HCT116 (cell line): ENCODE measurements at regions not wholly inside any gene's neighbourhood (a gene's known extent, or its start where the extent isn't known, plus 50 kb on each side); places are given as distances from the start of the nearest gene placed in this dataset.

Experiments used
- ATAC-seq: fragments of 200-7000 bp; cut with Tn5 transposase; 2 replicates; pipeline ENCODE4 v1.9.1; 2020; ENCODE audit warnings: mild to moderate bottlenecking, moderate library complexity
- BruUV-seq: library from RNA; stranded (reverse); fragments of 400-500 nt; replicated peaks from 2 replicates; lab custom pipeline; 2021; lab: Mats Ljungman, UMichigan
- CTCF ChIA-PET: fragments of 300-600 bp; sonication (Branson Sonifier 250); formaldehyde crosslinking; loops from one replicate; lab custom pipeline; 2021; ENCODE audit warnings: antibody characterized with exemption; lab: Charles Lee
- POLR2A ChIA-PET: fragments of 300-600, 350-600 bp; sonication (Branson Sonifier 250); formaldehyde crosslinking; loops from one replicate; lab custom pipeline; 2021; ENCODE audit warnings: antibody characterized with exemption; lab: Charles Lee
- RAD21 ChIA-PET, 2 experiments: fragments of 300-600 bp; sonication (Branson Sonifier 250); formaldehyde crosslinking; loops; one replicate each; lab custom pipeline; 2023; ENCODE audit warnings: low total read pairs in 2 of 2; ENCODE audit not compliant: uncharacterized antibody in 2 of 2, unreplicated experiment in 2 of 2, low non-redundant PET in 1 of 2; lab: Charles Lee
- DNase-seq: peaks from one replicate; pipeline ENCODE4 v3.0.0-alpha.2; 2010; ENCODE audit warnings: low read depth, low spot score
- H2AFZ ChIP-seq: fragments of 200-600 bp; shearing (Covaris generic), sonication (generic); 2 replicates; pipeline ENCODE4 v1.6.1; 2017; ENCODE audit warnings: low read depth, mixed run types, mixed read lengths, antibody characterized with exemption, low read length; ENCODE audit not compliant: poor library complexity, severe bottlenecking
- H3K27ac ChIP-seq: 2 replicates; pipeline ENCODE4 v1.5.1; 2012; ENCODE audit warnings: low read depth, low read length
- H3K27me3 ChIP-seq: fragments of 200-600 bp; sonication (generic); 2 replicates; pipeline ENCODE4 v1.6.1; 2016; ENCODE audit warnings: mixed run types, low read length, mixed read lengths; ENCODE audit not compliant: insufficient read depth
- H3K36me3 ChIP-seq, 2 experiments: fragments of 200-500 bp in 1 of 2; fragments of 200-600 bp in 1 of 2; sonication (Bioruptor generic) in 1 of 2; sonication (generic) in 1 of 2; 2 replicates each; pipeline versions ENCODE4 v1.5.1 to v1.6.1; 2014 to 2016; ENCODE audit warnings: low read length in 2 of 2, inconsistent platforms in 1 of 2, mixed read lengths in 1 of 2, mixed run types in 1 of 2; ENCODE audit not compliant: insufficient read depth in 2 of 2, control insufficient read depth in 1 of 2
- H3K4me1 ChIP-seq, 2 experiments: fragments of 200-600 bp in 1 of 2; sonication (generic) in 1 of 2; 2 replicates each; pipeline versions ENCODE4 v1.5.1 to v1.6.1; 2012 to 2017; ENCODE audit warnings: low read length in 2 of 2, inconsistent platforms in 1 of 2, mild to moderate bottlenecking in 1 of 2, mixed read lengths in 1 of 2, mixed run types in 1 of 2, moderate library complexity in 1 of 2; ENCODE audit not compliant: insufficient read depth in 2 of 2, control insufficient read depth in 1 of 2
- H3K4me2 ChIP-seq: fragments of 200-600 bp; sonication (generic); 2 replicates; pipeline ENCODE4 v1.6.1; 2017; ENCODE audit warnings: mixed run types, low read length, mixed read lengths
- H3K4me3 ChIP-seq, 2 experiments: fragments of 200-600 bp in 1 of 2; sonication (generic) in 1 of 2; replicated peaks in 1 of 2; 2 replicates each; pipeline ENCODE4 v1.5.1; 2011 to 2016; ENCODE audit warnings: low read length in 2 of 2, control low read depth in 1 of 2, low read depth in 1 of 2, mild to moderate bottlenecking in 1 of 2, mixed read lengths in 1 of 2, mixed run types in 1 of 2
- H3K79me2 ChIP-seq: fragments of 200-600 bp; sonication (generic); 2 replicates; pipeline ENCODE4 v1.6.1; 2017; ENCODE audit warnings: mild to moderate bottlenecking, mixed run types, low read length, moderate library complexity, mixed read lengths; ENCODE audit not compliant: insufficient read depth
- H3K9ac ChIP-seq: fragments of 200-600 bp; sonication (generic); 2 replicates; pipeline ENCODE4 v1.6.1; 2016; ENCODE audit warnings: low read length, mixed read lengths
- H3K9me2 ChIP-seq: fragments of 200-600 bp; sonication (generic), shearing (Covaris generic); 2 replicates; pipeline ENCODE4 v1.6.1; 2017; ENCODE audit warnings: mixed run types, mild to moderate bottlenecking, moderate library complexity; ENCODE audit not compliant: insufficient read depth
- H3K9me3 ChIP-seq, 2 experiments: fragments of 200-500 bp in 1 of 2; fragments of 200-600 bp in 1 of 2; sonication (Bioruptor generic) in 1 of 2; sonication (generic) in 1 of 2; 2 replicates each; pipeline ENCODE4 v1.6.1; 2014 to 2017; ENCODE audit warnings: low read length in 2 of 2, mixed read lengths in 2 of 2, inconsistent platforms in 1 of 2, low read depth in 1 of 2, mild to moderate bottlenecking in 1 of 2, mixed run types in 1 of 2, moderate library complexity in 1 of 2; ENCODE audit not compliant: control insufficient read depth in 1 of 2, insufficient read depth in 1 of 2
- H4K20me1 ChIP-seq: fragments of 200-600 bp; sonication (generic), shearing (Covaris generic); 2 replicates; pipeline ENCODE4 v1.6.1; 2017; ENCODE audit warnings: mixed run types, mild to moderate bottlenecking, moderate library complexity; ENCODE audit not compliant: insufficient read depth
- ELF1 ChIP-seq: IDR thresholded peaks from 2 replicates; pipeline ENCODE4 v1.6.1; 2012; ENCODE audit warnings: low read depth, borderline replicate concordance
- EZH2 ChIP-seq: fragments of 200-600 bp; sonication (generic); IDR thresholded peaks from 2 replicates; pipeline ENCODE4 v1.6.1; 2017; ENCODE audit warnings: antibody characterized with exemption, mixed run types
- EZH2phosphoT487 ChIP-seq: fragments of 200-600 bp; IDR thresholded peaks from 2 replicates; pipeline ENCODE4 v1.6.1; 2018; ENCODE audit warnings: antibody characterized with exemption, borderline replicate concordance
- FOSL1 ChIP-seq: IDR thresholded peaks from 2 replicates; pipeline ENCODE4 v1.6.1; 2012; ENCODE audit warnings: low read depth
- POLR2A ChIP-seq: IDR thresholded peaks from 2 replicates; pipeline ENCODE4 v1.7.0; 2011; ENCODE audit warnings: borderline replicate concordance; ENCODE audit not compliant: insufficient read depth, insufficient read length; ENCODE audit errors: extremely low read depth
- SP1 ChIP-seq: IDR thresholded peaks from 2 replicates; pipeline ENCODE4 v1.6.1; 2012; ENCODE audit warnings: low read depth
- SRF ChIP-seq: IDR thresholded peaks from 2 replicates; pipeline ENCODE4 v1.6.1; 2012; ENCODE audit warnings: low read depth
- TCF7L2 ChIP-seq: IDR thresholded peaks from 2 replicates; pipeline ENCODE4 v1.7.0; 2011; ENCODE audit warnings: borderline replicate concordance, inconsistent platforms; ENCODE audit not compliant: insufficient read depth, insufficient read length; ENCODE audit errors: extremely low read depth
- intact Hi-C: fragments of 100-400 bp; cut with micrococcal nuclease; formaldehyde crosslinking; loops from 2 replicates; pipeline ENCODE4 v1.10.0; 2022
- TF ChIP-seq, protein P1 (sequence below), 3 experiments: fragments of 200-600 bp in 1 of 3; sonication (generic) in 1 of 3; IDR thresholded peaks in 2 of 3; conservative IDR thresholded peaks in 1 of 3; 2 replicates each; pipeline ENCODE4 v1.5.1; 2012 to 2017; ENCODE audit warnings: low read depth in 2 of 3, low read length in 2 of 3, antibody characterized with exemption in 1 of 3, borderline replicate concordance in 1 of 3, control low read depth in 1 of 3, mild to moderate bottlenecking in 1 of 3, mixed read lengths in 1 of 3, mixed run types in 1 of 3, moderate library complexity in 1 of 3; ENCODE audit not compliant: insufficient read depth in 1 of 3
- TF ChIP-seq, protein P2 (sequence below): IDR thresholded peaks from 2 replicates; pipeline ENCODE4 v1.6.1; 2012
- TF ChIP-seq, protein P3 (sequence below): IDR thresholded peaks from 2 replicates; pipeline ENCODE4 v1.6.1; 2011; ENCODE audit warnings: mild to moderate bottlenecking, low read length, moderate library complexity; ENCODE audit not compliant: insufficient replicate concordance; ENCODE audit errors: extremely low read depth
- TF ChIP-seq, protein P4 (sequence below): IDR thresholded peaks from 2 replicates; pipeline ENCODE4 v1.6.1; 2012; ENCODE audit warnings: low read depth

DNA sequence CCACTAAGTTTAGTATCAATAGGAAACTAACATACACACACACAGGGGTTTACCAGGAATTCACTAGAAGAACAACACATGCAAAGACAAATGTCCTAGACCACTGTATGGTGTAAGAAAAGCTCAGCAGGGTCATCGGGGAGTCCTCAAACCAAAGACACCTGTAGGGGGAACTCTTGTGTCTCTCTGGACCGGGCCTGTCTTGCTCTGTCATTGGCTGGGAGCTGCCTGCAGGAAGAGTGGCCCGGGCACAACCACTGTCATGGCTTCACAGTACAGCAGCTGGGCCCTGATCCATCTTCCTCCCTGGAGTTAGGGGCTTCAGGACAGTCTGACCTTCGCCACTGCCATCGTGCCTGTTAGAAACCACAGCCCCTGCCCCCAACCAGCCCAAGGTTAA, 263.6 kb upstream of the DYNLRB2 start (continued):
- TF ChIP-seq, protein P1, sequence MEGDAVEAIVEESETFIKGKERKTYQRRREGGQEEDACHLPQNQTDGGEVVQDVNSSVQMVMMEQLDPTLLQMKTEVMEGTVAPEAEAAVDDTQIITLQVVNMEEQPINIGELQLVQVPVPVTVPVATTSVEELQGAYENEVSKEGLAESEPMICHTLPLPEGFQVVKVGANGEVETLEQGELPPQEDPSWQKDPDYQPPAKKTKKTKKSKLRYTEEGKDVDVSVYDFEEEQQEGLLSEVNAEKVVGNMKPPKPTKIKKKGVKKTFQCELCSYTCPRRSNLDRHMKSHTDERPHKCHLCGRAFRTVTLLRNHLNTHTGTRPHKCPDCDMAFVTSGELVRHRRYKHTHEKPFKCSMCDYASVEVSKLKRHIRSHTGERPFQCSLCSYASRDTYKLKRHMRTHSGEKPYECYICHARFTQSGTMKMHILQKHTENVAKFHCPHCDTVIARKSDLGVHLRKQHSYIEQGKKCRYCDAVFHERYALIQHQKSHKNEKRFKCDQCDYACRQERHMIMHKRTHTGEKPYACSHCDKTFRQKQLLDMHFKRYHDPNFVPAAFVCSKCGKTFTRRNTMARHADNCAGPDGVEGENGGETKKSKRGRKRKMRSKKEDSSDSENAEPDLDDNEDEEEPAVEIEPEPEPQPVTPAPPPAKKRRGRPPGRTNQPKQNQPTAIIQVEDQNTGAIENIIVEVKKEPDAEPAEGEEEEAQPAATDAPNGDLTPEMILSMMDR (IDR thresholded peaks at IDR 0.05 in 2 of 3, conservative IDR thresholded peaks at IDR 0.05 in 1 of 3; ENCODE audit: borderline replicate concordance in 1 of 3, insufficient read depth in 1 of 3, low read depth in 2 of 3, low read length in 2 of 3), result no peak
- TF ChIP-seq FOSL1, result no peak
- TF ChIP-seq POLR2A, result no peak
- TF ChIP-seq SRF, result no peak
- TF ChIP-seq TCF7L2, result no peak
- no peak for TF ChIP-seq SP1
- TF ChIP-seq, protein P2, sequence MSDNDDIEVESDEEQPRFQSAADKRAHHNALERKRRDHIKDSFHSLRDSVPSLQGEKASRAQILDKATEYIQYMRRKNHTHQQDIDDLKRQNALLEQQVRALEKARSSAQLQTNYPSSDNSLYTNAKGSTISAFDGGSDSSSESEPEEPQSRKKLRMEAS, result no peak
- no peak for TF ChIP-seq ELF1

DNA sequence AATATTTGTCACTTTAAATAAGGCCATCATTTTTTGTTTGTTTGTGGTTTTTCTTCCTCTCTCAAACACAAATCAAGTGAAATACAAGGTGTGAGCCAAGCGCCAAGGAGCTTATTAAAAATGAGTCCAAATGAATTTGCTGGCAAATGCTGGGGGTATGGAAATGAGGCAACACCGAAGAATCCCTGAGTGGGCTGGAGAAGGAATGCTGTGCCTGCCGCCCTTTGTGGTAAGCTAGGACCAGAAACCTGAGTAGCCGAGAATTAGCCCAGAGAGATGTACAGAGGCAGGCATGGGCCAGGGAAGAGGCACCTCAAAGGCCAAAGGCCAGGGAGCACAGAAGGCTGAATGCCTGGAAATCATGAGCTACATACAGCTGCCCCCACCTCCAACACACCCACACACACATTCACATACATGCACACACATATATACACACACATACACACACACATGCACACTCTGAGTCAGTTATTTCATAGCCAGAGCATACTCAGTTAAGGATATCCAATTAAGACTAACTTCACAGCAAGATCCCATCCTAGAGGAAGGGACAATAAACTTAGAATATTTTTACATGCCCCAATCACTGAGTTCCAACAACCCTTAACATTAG, 266.1 kb upstream of the DYNLRB2 start:
- Histone ChIP-seq H3K4me3 (no peak overlapping the region), H3K4me2 (no peak overlapping the region), H3K36me3 (no peaks in the 10 kb centered on the region), H2AFZ (no peak overlapping the region), H3K4me1 (no peaks in the 10 kb centered on the region), H3K9me3 (peaks cover 35 to 72% of the 10 kb centered on the region in 2 experiments; a peak in 3 of 4 replicates), H3K79me2 (no peaks in the 10 kb centered on the region), H3K9me2 (no peaks in the 10 kb centered on the region), H3K9ac (no peak overlapping the region), H3K27me3 (no peaks in the 10 kb centered on the region), H4K20me1 (no peaks in the 10 kb centered on the region), H3K27ac (no peak overlapping the region)
- intact Hi-C loops, result no loop called here
- BruUV-seq, result no TSS peak
- POLR2A ChIA-PET, result no interaction called here
- DNase-seq, result no peak
- CTCF ChIA-PET, result no interaction called here
- no peak for ATAC-seq
- RAD21 ChIA-PET, result no interaction called here
- TF ChIP-seq EZH2, result no peak
- TF ChIP-seq EZH2phosphoT487, result no peak
- TF ChIP-seq, protein P3, sequence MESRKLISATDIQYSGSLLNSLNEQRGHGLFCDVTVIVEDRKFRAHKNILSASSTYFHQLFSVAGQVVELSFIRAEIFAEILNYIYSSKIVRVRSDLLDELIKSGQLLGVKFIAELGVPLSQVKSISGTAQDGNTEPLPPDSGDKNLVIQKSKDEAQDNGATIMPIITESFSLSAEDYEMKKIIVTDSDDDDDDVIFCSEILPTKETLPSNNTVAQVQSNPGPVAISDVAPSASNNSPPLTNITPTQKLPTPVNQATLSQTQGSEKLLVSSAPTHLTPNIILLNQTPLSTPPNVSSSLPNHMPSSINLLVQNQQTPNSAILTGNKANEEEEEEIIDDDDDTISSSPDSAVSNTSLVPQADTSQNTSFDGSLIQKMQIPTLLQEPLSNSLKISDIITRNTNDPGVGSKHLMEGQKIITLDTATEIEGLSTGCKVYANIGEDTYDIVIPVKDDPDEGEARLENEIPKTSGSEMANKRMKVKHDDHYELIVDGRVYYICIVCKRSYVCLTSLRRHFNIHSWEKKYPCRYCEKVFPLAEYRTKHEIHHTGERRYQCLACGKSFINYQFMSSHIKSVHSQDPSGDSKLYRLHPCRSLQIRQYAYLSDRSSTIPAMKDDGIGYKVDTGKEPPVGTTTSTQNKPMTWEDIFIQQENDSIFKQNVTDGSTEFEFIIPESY, result no peak
- TF ChIP-seq SP1, result no peak
- TF ChIP-seq, protein P1 (IDR thresholded peaks at IDR 0.05 in 2 of 3, conservative IDR thresholded peaks at IDR 0.05 in 1 of 3; ENCODE audit: borderline replicate concordance in 1 of 3, insufficient read depth in 1 of 3, low read depth in 2 of 3, low read length in 2 of 3), result no peak
- no peak for TF ChIP-seq POLR2A
- TF ChIP-seq FOSL1, result no peak
- TF ChIP-seq, protein P4, sequence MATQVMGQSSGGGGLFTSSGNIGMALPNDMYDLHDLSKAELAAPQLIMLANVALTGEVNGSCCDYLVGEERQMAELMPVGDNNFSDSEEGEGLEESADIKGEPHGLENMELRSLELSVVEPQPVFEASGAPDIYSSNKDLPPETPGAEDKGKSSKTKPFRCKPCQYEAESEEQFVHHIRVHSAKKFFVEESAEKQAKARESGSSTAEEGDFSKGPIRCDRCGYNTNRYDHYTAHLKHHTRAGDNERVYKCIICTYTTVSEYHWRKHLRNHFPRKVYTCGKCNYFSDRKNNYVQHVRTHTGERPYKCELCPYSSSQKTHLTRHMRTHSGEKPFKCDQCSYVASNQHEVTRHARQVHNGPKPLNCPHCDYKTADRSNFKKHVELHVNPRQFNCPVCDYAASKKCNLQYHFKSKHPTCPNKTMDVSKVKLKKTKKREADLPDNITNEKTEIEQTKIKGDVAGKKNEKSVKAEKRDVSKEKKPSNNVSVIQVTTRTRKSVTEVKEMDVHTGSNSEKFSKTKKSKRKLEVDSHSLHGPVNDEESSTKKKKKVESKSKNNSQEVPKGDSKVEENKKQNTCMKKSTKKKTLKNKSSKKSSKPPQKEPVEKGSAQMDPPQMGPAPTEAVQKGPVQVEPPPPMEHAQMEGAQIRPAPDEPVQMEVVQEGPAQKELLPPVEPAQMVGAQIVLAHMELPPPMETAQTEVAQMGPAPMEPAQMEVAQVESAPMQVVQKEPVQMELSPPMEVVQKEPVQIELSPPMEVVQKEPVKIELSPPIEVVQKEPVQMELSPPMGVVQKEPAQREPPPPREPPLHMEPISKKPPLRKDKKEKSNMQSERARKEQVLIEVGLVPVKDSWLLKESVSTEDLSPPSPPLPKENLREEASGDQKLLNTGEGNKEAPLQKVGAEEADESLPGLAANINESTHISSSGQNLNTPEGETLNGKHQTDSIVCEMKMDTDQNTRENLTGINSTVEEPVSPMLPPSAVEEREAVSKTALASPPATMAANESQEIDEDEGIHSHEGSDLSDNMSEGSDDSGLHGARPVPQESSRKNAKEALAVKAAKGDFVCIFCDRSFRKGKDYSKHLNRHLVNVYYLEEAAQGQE, result no peak
